ENCODE measurements at regions not wholly inside any gene's neighbourhood (a gene's known extent, or its start where the extent isn't known, plus 50 kb on each side); places are given as distances from the start of the nearest gene placed in this dataset.

GRCh38 chr13:26503826-26504594, 53.5 kb upstream of the WASF3 start:
- no peak overlapping the region for H3K4me3 ChIP-seq (ENCODE audit: low read length)

More at GRCh38 chr13:26503826-26504594, 53.5 kb upstream of the WASF3 start:
- Histone ChIP-seq H3K27ac (ENCODE audit: low read depth, low read length) (no peak overlapping the region), H3K36me3 (ENCODE audit: control insufficient read depth, insufficient read depth, low read length) (no peaks in the 10 kb centered on the region), H3K9ac (ENCODE audit: low read length) (no peak overlapping the region), H3K27me3 (ENCODE audit: control insufficient read depth, insufficient read depth, low read length) (no peaks in the 10 kb centered on the region), H3K4me1 (ENCODE audit: control insufficient read depth, insufficient read depth, low read length) (no peaks in the 10 kb centered on the region)

Data from rectal smooth muscle tissue (tissue), 1 donor.